ENCODE measurements at regions not wholly inside any gene's neighbourhood (a gene's known extent, or its start where the extent isn't known, plus 50 kb on each side); places are given as distances from the start of the nearest gene placed in this dataset.
"Not testable (repeated sequence)": the region's sequence is repeated elsewhere in the genome, so short reads cannot be mapped to it uniquely, and the experiment has no call there.

DNA sequence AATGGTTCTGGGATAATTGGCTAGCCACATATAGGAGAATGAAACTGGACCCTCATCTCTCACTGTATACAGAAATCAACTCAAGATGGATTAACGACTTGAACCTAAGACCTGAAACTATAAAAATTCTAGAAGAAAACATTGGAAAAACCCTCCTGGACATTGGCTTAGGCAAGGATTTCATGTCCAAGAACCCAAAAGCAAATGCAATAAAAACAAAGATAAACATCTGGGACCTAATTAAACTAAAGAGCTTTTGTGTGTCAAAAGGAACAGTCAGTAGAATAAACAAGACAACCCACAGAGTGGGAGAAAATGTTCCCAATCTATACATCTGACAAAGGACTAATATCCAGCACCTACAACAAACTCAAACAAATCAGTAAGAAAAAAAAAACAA is 524.3 kb upstream of the CADM1 start:
- TF ChIP-seq, protein P1, sequence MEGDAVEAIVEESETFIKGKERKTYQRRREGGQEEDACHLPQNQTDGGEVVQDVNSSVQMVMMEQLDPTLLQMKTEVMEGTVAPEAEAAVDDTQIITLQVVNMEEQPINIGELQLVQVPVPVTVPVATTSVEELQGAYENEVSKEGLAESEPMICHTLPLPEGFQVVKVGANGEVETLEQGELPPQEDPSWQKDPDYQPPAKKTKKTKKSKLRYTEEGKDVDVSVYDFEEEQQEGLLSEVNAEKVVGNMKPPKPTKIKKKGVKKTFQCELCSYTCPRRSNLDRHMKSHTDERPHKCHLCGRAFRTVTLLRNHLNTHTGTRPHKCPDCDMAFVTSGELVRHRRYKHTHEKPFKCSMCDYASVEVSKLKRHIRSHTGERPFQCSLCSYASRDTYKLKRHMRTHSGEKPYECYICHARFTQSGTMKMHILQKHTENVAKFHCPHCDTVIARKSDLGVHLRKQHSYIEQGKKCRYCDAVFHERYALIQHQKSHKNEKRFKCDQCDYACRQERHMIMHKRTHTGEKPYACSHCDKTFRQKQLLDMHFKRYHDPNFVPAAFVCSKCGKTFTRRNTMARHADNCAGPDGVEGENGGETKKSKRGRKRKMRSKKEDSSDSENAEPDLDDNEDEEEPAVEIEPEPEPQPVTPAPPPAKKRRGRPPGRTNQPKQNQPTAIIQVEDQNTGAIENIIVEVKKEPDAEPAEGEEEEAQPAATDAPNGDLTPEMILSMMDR (IDR thresholded peaks at IDR 0.05), result not testable (repeated sequence)
- TF ChIP-seq POLR2A (IDR thresholded peaks at IDR 0.05), result not testable (repeated sequence)
